SK-N-MC (cell line): ENCODE measurements at regions not wholly inside any gene's neighbourhood (a gene's known extent, or its start where the extent isn't known, plus 50 kb on each side); places are given as distances from the start of the nearest gene placed in this dataset.

Experiments used
- EZH2 ChIP-seq: fragments of 200-600 bp; sonication (generic); IDR thresholded peaks from one replicate; pipeline ENCODE4 v1.6.1; 2017; ENCODE audit warnings: antibody characterized with exemption
- FOXP2 ChIP-seq: optimal IDR thresholded peaks from 2 replicates; pipeline ENCODE3; 2011; ENCODE audit warnings: mild to moderate bottlenecking, moderate library complexity; ENCODE audit not compliant: insufficient read depth; ENCODE audit errors: extremely low read length, control extremely low read depth
- POLR2AphosphoS5 ChIP-seq: IDR thresholded peaks from 2 replicates; pipeline ENCODE4 v1.6.1; 2012; ENCODE audit warnings: mild to moderate bottlenecking, low read depth, low read length, borderline replicate concordance

GRCh38 chr5:88607492-88607891 is 275.5 kb downstream of the MEF2C start:
- TF ChIP-seq EZH2 (no peak), POLR2AphosphoS5 (no peak), FOXP2 (no peak)
